Spleen (tissue), 11 donors: ENCODE measurements at regions not wholly inside any gene's neighbourhood (a gene's known extent, or its start where the extent isn't known, plus 50 kb on each side); places are given as distances from the start of the nearest gene placed in this dataset.

Experiments
- DNase-seq: peaks from one replicate; pipeline ENCODE4 v3.0.0-alpha.2; 2020
- H3K27ac ChIP-seq, 8 donors: fragments of 200-600 bp; sonication (generic) in 7 of 8; 1 replicate in 4 of 8; 2 replicates in 4 of 8; pipeline versions ENCODE4 v1.5.0 to v1.8.0; 2016 to 2021; ENCODE audit warnings: inconsistent platforms in 4 of 8, mild to moderate bottlenecking in 4 of 8, moderate library complexity in 1 of 8
- H3K27me3 ChIP-seq, 7 donors: fragments of 200-600 bp; sonication (generic) in 6 of 7; replicated peaks in 1 of 7; 1 replicate in 4 of 7; 2 replicates in 3 of 7; pipeline versions ENCODE4 v1.5.0 to v1.8.0; 2016 to 2021; ENCODE audit warnings: inconsistent platforms in 3 of 7, mild to moderate bottlenecking in 1 of 7
- H3K36me3 ChIP-seq, 6 donors: fragments of 200-600 bp; sonication (generic) in 5 of 6; 1 replicate in 4 of 6; 2 replicates in 2 of 6; pipeline versions ENCODE4 v1.5.0 to v1.8.0; 2016 to 2021; ENCODE audit warnings: inconsistent platforms in 2 of 6
- H3K4me1 ChIP-seq, 6 donors: fragments of 200-600 bp; sonication (generic) in 5 of 6; 1 replicate in 3 of 6; 2 replicates in 3 of 6; pipeline versions ENCODE4 v1.5.0 to v1.8.0; 2016 to 2021; ENCODE audit warnings: inconsistent platforms in 3 of 6
- H3K4me3 ChIP-seq, 8 donors: fragments of 200-600 bp; sonication (generic) in 7 of 8; 1 replicate in 4 of 8; 2 replicates in 4 of 8; pipeline versions ENCODE4 v1.5.0 to v1.8.0; 2016 to 2021; ENCODE audit warnings: inconsistent platforms in 4 of 8, mild to moderate bottlenecking in 4 of 8, moderate library complexity in 2 of 8
- H3K9me3 ChIP-seq, 8 donors: fragments of 200-600 bp; sonication (generic) in 7 of 8; 1 replicate in 4 of 8; 2 replicates in 4 of 8; pipeline versions ENCODE4 v1.5.0 to v1.8.0; 2016 to 2021; ENCODE audit warnings: inconsistent platforms in 4 of 8
- POLR2A ChIP-seq, 3 donors: fragments of 450-650 bp; IDR thresholded peaks; one replicate each; pipeline ENCODE4 v1.5.1; 2017; ENCODE audit warnings: antibody characterized with exemption in 3 of 3, mild to moderate bottlenecking in 1 of 3
- POLR2AphosphoS5 ChIP-seq, 3 donors: sonication (generic); formaldehyde crosslinking; IDR thresholded peaks; one replicate each; pipeline ENCODE4 v1.5.1; 2017; ENCODE audit warnings: antibody characterized with exemption in 3 of 3
- WGBS, 5 donors: extraction: QIAGEN DNeasy Blood & Tissue Kit in 3 of 5; methylation state at CpG; one replicate each; pipeline versions ENCODE4 v1.1.5 to v1.1.7; 2013 to 2018; 5-methylcytosine and 5-hydroxymethylcytosine counted together
- intact Hi-C: fragments of 100-400 bp; cut with DNase I; formaldehyde crosslinking; loops from one replicate; pipeline ENCODE4 v1.15.0; 2023; ENCODE audit warnings: low total_unique reads
- TF ChIP-seq, protein P1 (sequence below), 11 experiments: fragments of 200-600 bp in 7 of 11; fragments of 450-650 bp in 4 of 11; sonication (generic) in 4 of 11; IDR thresholded peaks in 8 of 11; conservative IDR thresholded peaks in 3 of 11; 1 replicate in 7 of 11; 2 replicates in 4 of 11; pipeline versions ENCODE4 v1.4.0 to v1.8.0; 2016 to 2021; ENCODE audit warnings: antibody characterized with exemption in 11 of 11, inconsistent platforms in 4 of 11, mild to moderate bottlenecking in 1 of 11
- donor health status: healthy with polysubstance abuse.
- donor health status: DM: no; HTN: no; CAD: no; lungs with moderate emphysema.
- donor health status: DM: no; HTN: no; CAD: no.
- donor health status: Bipolar disorder and iron deficiency.
- donor health status: healthy.
- donor health status: DM: no; HTN: no; CAD: no.
- donor health status: DM: yes; HTN: yes; CAD: no.

GRCh38 chr1:195130598-195130997 is 1477.6 kb downstream of the KCNT2 start:
- H3K4me1 ChIP-seq, result no peaks in the 10 kb centered on the region
- TF ChIP-seq, protein P1, sequence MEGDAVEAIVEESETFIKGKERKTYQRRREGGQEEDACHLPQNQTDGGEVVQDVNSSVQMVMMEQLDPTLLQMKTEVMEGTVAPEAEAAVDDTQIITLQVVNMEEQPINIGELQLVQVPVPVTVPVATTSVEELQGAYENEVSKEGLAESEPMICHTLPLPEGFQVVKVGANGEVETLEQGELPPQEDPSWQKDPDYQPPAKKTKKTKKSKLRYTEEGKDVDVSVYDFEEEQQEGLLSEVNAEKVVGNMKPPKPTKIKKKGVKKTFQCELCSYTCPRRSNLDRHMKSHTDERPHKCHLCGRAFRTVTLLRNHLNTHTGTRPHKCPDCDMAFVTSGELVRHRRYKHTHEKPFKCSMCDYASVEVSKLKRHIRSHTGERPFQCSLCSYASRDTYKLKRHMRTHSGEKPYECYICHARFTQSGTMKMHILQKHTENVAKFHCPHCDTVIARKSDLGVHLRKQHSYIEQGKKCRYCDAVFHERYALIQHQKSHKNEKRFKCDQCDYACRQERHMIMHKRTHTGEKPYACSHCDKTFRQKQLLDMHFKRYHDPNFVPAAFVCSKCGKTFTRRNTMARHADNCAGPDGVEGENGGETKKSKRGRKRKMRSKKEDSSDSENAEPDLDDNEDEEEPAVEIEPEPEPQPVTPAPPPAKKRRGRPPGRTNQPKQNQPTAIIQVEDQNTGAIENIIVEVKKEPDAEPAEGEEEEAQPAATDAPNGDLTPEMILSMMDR (IDR thresholded peaks at IDR 0.05 in 8 of 11, conservative IDR thresholded peaks at IDR 0.05 in 3 of 11), result no peak
- TF ChIP-seq POLR2A (IDR thresholded peaks at IDR 0.05), result no peak
- TF ChIP-seq POLR2AphosphoS5 (IDR thresholded peaks at IDR 0.05), result no peak
- H3K36me3 ChIP-seq, result no peaks in the 10 kb centered on the region
- no peak overlapping the region for H3K4me3 ChIP-seq
- no peaks in the 10 kb centered on the region for H3K27me3 ChIP-seq
- H3K27ac ChIP-seq, result no peak overlapping the region
- no peak for DNase-seq
- peaks cover 0 to 13% (median 6%) of the 10 kb centered on the region in 8 donors for H3K9me3 ChIP-seq
- intact Hi-C loops, result no loop called here

- H3K27ac ChIP-seq, result no peak overlapping the region
- H3K4me3 ChIP-seq, result no peak overlapping the region
- TF ChIP-seq, protein P1 (IDR thresholded peaks at IDR 0.05 in 8 of 11, conservative IDR thresholded peaks at IDR 0.05 in 3 of 11), result no peak
- TF ChIP-seq POLR2AphosphoS5 (IDR thresholded peaks at IDR 0.05) (no peak), POLR2A (IDR thresholded peaks at IDR 0.05) (no peak)
- no peak for DNase-seq
- 79 to 97% (median 89%) methylated on average over 2 of the region's 2 CpGs for WGBS, 5 donors
- H3K9me3 ChIP-seq, result peaks cover 0 to 5% (median 0%) of the 10 kb centered on the region in 8 donors
- H3K27me3 ChIP-seq, result no peaks in the 10 kb centered on the region
- intact Hi-C loops, result no loop called here
- no peaks in the 10 kb centered on the region for H3K36me3 ChIP-seq
- H3K4me1 ChIP-seq, result no peaks in the 10 kb centered on the region
Observed at GRCh38 chr1:195122497-195122896, 1485.7 kb downstream of the KCNT2 start.

DNA sequence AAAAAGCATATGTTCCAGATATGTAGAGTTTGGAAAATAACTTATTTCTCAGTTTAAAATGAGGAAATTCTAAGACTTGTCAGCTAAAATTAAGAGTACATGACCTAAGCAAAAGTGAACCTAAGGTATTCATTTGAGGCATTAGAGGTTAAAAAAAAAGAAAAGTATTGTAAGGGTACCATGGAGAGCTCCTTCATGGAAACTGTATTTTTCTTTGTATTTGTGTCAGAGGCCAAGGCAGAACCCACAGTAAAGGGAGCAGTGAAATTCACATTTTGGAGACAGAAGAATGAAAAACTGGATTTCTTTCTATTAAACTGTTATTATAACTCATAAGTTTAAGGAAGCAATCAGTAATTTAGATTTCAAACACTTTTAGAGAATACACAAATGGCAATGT is 1494.8 kb downstream of the KCNT2 start:
- H3K4me3 ChIP-seq, result no peak overlapping the region
- H3K9me3 ChIP-seq, result peaks cover 0 to 14% (median 0%) of the 10 kb centered on the region in 8 donors
- intact Hi-C loops, result no loop called here
- no peaks in the 10 kb centered on the region for H3K36me3 ChIP-seq
- no peaks in the 10 kb centered on the region for H3K4me1 ChIP-seq
- no peaks in the 10 kb centered on the region for H3K27me3 ChIP-seq
- no peak overlapping the region for H3K27ac ChIP-seq
- TF ChIP-seq POLR2AphosphoS5 (IDR thresholded peaks at IDR 0.05) (no peak), POLR2A (IDR thresholded peaks at IDR 0.05) (no peak)
- TF ChIP-seq, protein P1 (IDR thresholded peaks at IDR 0.05 in 8 of 11, conservative IDR thresholded peaks at IDR 0.05 in 3 of 11), result no peak
- no peak for DNase-seq

- intact Hi-C loops, result no loop called here
- Histone ChIP-seq H3K36me3 (no peaks in the 10 kb centered on the region), H3K27ac (no peak overlapping the region), H3K27me3 (no peaks in the 10 kb centered on the region), H3K4me3 (no peak overlapping the region), H3K4me1 (no peaks in the 10 kb centered on the region), H3K9me3 (peaks cover 0 to 35% (median 16%) of the 10 kb centered on the region in 8 donors)
- DNase-seq, result no peak
- TF ChIP-seq POLR2A (IDR thresholded peaks at IDR 0.05) (no peak), POLR2AphosphoS5 (IDR thresholded peaks at IDR 0.05) (no peak)
- TF ChIP-seq, protein P1 (IDR thresholded peaks at IDR 0.05 in 8 of 11, conservative IDR thresholded peaks at IDR 0.05 in 3 of 11), result no peak
- WGBS, 5 donors, result 40 to 58% (median 48%) methylated on average over 2 of the region's 2 CpGs
Observed at GRCh38 chr1:195105773-195106172, 1502.5 kb downstream of the KCNT2 start.
